ENCODE measurements at regions not wholly inside any gene's neighbourhood (a gene's known extent, or its start where the extent isn't known, plus 50 kb on each side); places are given as distances from the start of the nearest gene placed in this dataset.

DNA sequence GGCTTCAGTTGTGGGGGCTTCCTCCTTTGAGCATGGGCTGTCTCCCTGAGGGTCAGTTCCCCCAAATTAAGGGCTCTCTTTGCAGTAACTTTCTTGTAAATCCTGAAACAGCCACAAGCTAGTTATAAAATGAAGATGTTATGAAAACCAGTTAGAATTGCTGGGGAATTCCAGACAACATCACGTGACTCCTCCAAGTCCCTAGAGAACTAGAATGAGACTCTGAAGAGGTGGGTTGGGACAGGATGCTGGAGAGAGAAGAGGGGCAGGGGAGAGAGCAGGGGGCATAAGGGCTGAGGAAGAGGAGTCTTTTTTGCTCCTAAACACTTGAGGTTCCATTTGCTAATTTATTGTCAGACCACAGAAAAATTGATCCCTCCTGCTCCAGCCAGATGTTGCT lies 380.3 kb downstream of the DHX35 start:
- DNase-seq: no peak

DNA sequence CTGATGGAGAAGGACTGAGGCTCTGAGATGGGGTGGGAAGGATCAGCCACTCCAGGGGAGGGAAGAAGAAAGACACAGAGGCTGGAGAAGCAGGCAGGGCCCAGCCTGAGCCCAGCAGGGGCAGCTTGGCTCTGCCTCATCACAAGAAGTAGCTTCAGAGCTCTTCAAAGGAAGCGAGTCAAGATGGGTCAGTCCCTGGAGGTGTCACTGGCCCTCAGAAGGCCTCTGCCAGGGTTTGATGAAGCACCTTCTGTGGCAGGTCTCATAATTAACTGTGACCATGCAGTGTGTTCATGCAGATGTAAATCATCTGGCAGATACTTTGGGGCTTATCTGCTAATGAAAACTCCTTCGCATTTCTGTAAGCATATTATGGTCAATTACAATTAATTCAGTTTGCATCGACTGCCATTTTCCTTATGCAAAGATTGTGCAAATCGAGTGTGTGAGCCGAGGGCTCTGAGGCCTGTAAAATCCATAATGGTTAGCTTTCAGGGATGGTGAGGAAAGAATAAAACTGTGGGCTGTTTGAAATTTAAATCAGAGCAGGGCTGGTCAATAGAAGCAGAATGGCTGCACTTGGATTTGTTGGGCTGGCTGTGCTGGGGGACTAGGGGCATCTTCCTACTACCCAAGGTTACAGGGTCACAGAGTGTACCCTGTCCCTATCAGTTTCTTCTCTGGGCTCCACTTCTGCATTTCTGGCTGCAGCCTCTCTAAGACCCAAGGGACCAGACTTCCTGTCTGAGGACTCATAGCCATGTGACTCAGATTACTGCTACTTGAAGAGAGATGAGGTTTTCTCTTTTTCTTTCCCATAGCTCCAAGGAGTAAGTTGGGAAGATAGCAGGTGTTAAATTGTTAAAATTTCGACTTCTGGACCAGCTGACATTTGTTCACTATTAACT lies 376.6 kb downstream of the DHX35 start:
- DNase-seq: peak in 6 of 56 donors; percentile 0 to 7 (median 2)

DNA sequence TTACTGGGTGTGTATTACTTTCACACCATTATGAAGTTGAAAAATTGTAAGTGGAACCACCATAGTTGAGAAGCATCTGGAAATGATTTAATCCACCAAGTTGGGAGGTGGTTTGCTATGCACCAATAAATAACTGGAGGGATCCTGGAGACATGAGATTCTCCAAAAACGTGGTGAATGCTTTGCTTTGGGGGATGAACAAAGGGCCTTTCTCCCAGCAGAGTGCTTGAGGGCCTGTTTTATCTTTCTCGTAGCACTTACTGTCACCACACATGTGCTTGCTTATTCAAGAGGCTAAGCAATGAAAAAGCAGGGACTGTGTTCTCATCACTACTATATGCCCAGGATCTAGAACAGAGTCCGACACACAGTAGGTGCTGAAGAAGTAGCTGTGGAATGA lies 371.1 kb downstream of the DHX35 start:
- DNase-seq: no peak

DNA sequence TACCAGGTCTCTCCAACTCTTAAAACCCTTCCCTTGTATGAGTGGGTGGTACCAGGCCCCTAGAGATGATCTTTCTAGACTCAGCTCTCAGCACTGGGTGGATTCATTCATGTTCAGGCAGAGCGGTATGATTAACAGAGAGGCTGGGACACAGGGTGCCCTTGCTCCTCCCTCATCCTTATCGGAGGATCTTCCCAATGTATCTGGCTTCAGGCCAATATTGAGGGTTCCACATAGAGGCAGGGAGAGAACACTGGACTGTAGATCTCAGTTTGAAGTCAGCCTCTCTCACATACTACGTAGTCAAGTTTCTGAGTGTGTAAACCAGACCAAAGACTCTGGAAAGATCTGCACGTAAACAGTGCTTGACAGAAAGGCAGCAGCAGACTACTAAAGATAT lies 366.2 kb downstream of the DHX35 start:
- no peak for DNase-seq

DNA sequence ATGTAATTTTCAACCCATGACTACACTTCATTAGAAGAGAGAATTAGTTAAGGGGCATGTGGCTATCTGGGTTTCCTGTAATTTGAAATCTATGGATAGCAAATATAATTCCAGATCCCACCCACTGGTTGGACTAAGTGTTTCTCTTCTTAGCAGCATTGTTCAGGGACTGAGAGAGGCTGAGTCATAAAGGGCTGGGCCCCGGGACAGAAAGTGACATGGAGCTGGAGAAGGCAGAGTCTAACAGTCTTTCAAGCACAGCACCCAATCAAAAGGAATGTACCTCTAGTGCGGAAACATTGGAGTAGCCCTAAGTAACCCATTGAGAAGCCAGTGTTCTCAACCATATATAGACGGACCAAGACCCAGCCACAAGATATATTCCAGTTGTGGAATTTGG lies 363.9 kb downstream of the DHX35 start:
- DNase-seq: no peak

DNA sequence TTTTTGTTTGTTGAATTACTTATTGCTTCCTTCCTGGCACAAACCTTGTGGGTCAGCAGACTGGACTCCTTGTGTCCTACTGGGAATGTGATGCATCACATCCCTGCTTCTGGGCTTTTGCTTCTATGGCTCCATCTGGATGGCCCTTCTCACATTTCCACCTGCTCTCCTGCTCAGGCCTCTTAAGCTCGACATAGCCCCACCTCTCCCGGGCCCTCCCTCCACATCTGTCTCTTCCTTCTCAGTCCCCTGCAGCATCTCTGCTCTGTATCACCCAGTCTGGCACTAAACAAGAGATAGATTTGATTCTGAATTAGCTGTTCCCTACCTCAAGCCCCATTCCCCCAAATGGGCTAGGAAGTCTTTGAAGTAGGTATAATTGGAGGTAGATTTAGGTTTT lies 356.8 kb downstream of the DHX35 start:
- no peak for DNase-seq

DNA sequence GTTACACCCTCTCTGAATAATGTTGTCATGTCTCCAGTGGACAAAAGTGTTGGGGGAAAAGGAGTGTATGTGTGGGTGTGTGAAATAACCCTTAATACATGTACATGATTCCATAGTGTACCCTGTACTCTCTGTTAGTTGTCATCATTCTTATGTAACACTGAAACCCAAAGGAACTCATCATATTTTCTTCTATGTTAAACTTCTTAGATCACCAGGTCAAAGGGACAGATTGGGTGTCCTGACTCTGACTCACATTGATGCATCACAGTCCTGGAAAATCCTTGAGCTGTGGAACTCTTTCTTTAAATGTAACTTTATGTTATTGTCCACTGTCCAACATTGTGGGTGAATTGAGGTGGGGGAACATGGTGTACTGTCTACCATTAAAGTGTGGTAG lies 350.5 kb downstream of the DHX35 start:
- DNase-seq: no peak

DNA sequence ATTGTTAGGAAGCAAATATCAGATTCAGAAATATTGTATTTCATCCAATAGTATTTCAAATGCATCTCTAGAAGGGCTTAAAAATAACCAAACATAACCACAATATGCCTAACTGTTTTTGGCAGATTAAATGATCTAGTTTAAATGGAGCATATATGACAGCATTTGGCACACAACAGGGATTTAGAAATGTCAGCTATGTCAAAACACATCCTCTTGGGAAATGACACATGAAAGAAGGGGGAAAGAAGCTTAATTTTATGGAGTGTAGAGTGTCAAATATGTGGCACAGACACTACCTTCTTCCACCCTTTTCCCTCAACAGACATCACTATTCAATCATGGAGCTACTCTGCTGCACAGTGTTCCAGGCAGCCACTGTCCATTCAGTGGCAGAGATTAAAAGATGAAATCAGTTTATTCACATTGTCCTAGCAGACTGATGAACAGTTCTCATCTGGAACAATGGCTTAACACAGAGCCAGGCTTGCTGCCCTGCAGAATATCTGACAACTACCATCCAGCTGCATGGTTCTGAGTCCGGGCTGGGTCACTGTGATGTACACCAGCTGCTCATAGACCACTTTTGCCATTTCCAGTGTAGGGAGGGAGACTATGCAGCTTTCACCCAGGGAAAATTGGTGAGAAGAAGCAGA lies 349.8 kb downstream of the DHX35 start:
- DNase-seq: peak in 31 of 56 donors; percentile 2 to 74 (median 25)

DNA sequence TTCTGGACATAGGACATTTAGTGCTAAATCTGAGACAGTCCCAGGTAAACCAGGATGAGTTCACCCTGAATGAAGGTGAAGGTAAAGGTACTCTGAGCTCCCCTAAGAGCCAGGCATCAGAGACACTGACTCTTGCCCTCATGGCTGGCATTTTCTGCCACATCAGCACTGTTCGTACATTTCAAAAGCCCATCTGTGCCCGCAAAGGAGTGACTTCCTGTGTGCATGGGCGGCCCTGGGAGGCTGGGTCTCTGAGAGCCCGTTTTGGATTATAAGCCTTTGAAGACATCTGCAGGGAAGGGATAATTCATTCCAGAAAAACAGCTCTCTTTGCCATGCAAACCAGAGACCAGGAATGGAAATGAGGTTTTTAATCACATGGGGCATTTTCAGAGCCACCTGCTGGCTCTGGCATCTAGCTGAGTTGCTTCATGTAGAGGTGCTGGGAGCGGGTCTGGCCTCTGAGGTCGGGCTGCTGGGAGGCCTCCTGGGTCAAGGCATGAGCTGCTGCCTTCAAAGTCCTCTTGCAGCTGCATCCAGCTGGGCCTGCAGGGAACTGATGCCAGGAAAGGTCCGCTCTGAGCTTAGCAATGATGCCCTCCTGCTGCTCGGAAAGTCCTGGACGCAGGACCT lies 348.3 kb downstream of the DHX35 start:
- no peak for DNase-seq

DNA sequence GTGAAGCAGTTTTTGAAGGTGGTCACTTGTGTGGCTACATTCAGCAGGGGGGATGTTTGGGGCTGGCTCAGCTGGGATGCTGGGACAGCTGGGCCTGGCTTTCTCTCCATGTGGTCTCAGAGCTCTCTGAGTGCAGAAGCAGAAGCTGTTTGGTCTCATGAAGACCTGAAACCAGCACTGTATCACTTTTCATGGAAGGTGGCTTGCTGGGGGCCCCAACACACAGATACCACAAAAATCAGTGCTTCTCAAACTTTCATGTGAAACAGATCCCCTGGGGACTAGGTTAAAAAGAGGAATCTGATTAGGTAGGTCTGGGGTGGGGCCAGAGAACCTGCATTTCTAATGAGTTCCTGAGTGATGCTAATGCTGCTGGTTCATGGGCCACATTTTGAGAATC lies 347.3 kb downstream of the DHX35 start:
- no peak for DNase-seq

DNA sequence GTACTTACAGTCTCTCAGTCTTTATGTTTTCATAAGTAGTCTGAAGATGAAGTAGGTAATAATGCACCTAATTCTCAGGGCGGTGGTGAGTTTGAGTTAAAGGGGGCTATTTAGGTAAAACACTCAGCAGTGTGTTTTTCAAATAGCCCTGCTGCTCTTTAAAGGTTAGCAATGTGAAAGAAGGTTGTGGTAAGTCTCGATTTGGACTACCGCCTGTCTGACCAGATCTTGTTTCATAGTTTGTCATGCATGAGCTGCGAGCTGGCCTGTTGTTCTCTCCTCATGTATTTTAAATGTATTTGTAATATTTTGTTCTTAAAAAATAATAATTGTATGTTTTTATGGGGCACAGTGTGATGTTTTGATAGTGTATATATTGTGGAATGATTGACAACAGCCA lies 340.2 kb downstream of the DHX35 start:
- no peak for DNase-seq

DNA sequence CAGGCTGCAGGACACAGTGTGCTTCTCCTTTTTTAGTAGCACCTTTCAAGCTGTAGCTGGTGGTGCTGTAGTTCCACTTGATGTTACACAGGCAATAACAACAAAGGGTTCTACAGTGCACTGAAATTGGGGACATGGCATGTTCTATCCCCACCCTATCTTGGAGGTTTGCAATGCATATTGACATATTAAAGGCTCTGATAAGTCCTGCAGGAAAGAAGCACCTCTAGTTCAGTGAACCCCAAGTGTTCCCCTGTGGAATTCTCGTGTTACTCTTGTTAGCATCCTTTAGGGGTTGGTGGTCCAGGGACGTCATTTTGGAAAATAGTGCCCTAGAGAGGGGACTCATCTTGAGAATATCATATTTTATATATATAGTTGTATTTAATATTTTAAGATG lies 337.6 kb downstream of the DHX35 start:
- DNase-seq: no peak

DNA sequence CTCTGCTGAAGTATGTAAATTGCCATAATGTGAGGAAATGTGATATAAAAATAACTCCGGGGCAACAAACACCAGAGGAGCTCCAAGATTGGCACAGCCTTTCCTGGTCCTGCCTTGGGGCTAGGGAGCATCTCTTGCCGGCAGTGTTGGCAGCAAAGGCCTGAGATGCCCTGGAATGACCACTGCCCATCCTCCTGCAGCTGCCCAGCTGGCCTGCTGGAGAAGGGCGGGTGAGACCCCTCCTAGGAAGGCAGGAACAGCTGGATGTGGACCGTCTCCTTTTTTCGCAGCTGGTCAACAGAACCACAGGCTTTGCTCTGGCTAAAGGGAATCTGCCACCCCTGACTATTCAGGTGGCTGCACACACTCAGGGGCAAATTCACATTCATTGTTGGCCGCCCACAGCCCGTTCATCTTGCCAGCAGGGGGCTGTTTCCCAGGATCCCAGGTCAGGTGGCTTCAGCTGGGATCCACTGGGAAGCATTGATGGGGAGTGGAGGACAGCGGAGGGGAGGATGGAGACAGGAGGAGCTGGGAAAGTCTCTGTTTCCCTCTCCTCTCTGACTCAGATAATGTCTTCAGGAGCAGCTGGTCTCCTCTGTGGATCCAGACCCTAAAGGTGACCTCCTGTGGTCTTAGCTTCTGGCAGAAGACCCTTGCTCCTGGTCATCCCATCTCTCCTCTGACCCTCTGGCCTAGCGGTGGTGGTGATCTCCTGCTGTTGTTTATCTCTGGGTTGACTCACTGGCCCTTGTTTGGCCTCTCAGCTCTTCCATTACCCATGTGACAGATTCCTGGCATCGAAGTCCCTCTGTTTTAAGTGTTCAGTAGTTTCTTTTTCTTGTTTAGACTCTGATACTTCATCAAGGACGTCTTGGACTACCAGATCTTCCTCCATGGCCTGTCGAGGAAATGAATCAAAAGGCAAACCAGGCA lies 336.7 kb downstream of the DHX35 start:
- DNase-seq: peak in 4 of 56 donors; percentile 3 to 38 (median 18)

DNA sequence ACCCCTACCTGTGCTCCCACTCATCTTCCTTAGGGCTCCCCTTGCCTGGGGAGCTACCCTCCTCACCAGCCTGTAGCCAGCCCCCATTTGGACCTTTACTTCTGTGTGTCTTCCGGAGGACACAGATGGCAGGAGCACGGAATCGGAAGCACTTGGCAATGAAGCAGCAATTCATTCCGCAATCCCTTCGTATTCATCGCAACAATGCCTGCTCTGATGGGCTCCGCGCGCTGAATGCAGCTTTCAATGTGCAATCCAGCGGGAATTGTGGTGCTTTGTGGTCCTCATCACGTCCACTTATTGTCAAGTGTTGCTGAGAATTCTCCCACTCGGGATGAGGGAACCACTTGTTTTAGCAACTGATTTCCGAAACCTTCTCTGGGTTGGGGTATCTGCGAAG lies 336.0 kb downstream of the DHX35 start:
- peak in 30 of 56 donors; percentile 4 to 56 (median 24) for DNase-seq

DNA sequence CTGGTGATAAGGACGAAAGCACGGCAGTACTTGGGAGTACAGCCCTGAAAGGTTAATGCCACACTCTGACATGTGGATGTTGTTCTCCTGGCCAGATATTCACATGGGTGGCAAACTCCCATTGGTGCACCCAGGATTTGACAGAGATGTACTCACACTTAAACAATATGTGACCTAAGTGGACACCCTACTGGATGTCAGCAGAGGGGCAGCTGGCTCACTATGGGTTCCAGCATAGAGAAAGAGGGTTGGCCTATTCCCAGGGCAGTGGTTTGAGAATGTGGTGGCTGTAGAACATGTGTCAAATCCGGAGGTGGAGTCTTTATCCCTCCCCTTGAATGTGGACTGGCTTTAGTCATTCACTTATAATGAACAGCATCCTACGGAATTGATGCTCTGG lies 333.2 kb downstream of the DHX35 start:
- no peak for DNase-seq

DNA sequence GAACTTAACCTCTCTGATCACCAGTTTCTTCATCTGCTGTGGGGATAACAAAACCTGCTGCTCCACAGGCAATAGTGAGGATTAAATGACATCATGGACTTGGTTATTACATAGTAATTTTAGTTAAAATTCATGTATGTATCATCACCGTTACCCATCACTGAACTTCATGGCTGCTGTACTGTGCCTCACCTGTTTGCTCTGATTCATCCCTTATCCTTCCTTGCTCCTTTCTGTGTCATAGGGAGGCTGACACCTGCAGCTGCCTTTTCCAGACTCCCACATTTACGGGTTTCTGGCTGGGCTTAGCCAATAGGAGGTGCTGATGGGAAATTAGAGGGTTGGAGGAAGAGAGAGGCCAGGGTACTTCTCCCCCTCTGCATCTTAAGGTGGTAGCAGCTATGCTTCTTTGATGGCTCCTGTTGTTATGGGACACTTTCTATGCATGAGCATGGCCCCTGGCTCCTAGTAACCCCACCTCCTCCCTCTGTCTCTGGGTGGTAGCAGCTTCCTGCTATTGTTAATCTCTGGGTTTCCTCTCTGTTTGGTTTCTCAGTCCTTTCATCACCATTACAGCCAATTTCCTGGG lies 332.1 kb downstream of the DHX35 start:
- no peak for DNase-seq

DNA sequence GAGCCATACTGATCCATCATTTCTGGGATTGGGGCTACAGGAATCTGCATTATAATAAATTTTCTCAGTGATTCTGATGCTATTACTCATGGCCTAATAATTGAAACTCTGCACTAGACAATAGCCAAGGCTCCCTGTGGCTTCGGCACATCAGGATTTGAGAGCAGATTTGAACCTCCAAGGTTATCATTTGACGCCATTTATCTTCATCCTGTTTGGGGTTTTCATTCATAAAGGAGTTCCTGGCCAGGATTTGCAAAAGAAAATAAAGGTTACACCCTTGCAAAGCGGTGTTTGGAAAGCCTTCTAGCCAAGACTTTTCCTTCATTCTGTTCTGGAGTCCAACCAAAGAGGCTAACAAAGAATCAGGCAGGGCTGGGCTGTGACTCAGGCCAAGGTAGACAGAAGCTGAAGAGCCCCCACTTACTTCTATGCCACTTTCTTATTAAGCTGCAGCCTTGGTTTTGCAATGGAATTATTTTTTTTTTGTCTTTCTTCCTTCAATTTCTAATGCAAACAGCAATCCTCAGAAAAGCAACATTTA lies 330.1 kb downstream of the DHX35 start:
- DNase-seq: no peak

DNA sequence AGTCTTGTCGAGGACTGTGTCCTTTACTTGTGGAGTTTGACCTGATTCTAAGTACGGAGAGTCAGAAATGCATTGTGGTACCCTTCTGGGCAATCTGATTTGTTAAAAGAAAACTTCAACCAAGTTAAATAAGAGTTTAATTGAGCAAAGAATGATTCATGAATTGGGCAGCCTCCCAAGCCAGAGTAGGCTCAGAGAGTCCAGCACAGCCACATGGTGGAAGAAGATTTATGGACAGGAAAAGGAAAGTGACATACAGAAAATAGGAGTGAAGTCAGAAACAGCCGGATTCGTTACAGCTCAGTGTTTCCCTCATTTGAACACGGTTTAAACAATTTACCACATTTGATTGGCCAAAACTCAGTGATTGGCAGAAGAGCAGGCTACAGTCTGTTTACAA lies 329.2 kb downstream of the DHX35 start:
- DNase-seq: no peak

DNA sequence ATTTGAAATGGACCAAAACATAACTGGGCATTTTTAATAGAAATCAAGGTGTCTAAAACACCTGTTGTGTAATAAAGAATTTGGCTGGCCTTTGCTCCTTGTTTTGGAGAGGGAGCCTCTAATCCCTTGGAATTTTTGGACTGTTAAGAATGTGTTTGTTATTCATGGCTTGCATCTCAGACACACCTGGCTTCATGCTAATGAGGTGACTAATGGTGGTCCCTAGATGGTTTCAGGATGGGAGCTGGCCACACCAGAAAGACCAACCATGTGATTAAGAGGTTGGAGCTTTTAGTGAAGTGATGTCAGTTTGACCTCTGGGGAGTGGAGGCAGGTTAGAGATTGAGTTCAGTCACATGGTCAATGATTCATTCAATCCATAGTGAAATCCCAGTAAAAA lies 328.4 kb downstream of the DHX35 start:
- no peak for DNase-seq

DNA sequence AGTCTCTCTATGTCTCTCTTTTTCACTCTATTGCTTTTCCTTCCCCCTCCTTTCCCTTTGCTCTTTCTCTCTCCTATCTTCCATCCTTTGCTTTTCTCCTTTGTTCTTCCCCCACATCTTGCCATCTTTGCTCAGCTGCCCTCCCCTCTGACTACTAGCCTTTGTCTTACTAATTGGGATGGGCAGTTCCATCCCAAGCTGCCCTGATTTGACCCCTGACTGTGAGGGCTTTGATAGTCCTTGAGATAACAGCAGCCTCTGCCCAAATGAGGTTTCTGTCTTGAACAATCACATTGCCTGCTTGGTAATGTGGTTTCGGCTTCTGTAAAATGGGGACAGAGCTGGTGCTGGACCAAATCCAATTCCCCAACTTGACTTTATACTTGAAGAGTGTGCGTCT lies 327.7 kb downstream of the DHX35 start:
- no peak for DNase-seq

DNA sequence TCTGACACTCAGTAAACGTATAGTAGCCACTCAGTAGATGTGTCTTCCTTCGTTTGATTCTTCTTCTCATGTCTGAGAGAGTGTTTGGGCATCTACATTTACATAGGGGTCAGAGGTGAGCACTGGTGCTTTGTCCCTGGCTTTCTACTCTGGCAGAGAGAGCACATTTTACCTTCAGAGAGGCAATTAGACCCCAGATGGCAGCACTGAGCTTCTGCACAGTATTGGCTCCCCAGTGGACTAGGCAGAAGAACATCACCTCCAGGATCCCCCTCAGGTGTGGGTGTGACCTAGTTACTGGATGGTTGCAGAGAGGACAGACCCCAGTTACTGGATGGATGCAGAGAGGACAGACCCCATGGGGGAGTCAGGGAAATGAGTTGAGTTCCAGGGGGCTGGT lies 327.2 kb downstream of the DHX35 start:
- DNase-seq: no peak

Measured in amygdala (tissue), 56 donors.